H1 (cell line): ENCODE measurements at regions not wholly inside any gene's neighbourhood (a gene's known extent, or its start where the extent isn't known, plus 50 kb on each side); places are given as distances from the start of the nearest gene placed in this dataset.

Experiments
- CTCF ChIA-PET: fragments of 300-600 bp; sonication (Branson Sonifier 250); formaldehyde crosslinking; loops from one replicate; lab custom pipeline; 2021; ENCODE audit not compliant: partially characterized antibody; lab: Charles Lee
- POLR2A ChIA-PET: fragments of 300-600 bp; sonication (Branson Sonifier 250); formaldehyde crosslinking; loops from one replicate; lab custom pipeline; 2021; ENCODE audit warnings: inconsistent platforms; ENCODE audit not compliant: partially characterized antibody; lab: Charles Lee
- DNase-seq, 2 experiments: peaks; one replicate each; pipeline versions ENCODE4 v3.0.0 to v3.0.0-alpha.2; 2010 to 2022; ENCODE audit warnings: low spot score in 2 of 2, low read depth in 1 of 2, mixed read lengths in 1 of 2
- FAIRE-seq: peaks from 2 replicates; lab custom pipeline; 2011; peaks lifted over from hg19 to GRCh38; lab: Jason Lieb, UNC
- H2AFZ ChIP-seq: 2 replicates; pipeline ENCODE4 v1.8.1; 2012; ENCODE audit warnings: low read length, inconsistent platforms
- H2AK5ac ChIP-seq: 2 replicates; pipeline ENCODE4 v1.6.1; 2013; ENCODE audit warnings: low read depth, low read length
- H2BK120ac ChIP-seq: replicated peaks from 2 replicates; pipeline ENCODE3; 2013; ENCODE audit warnings: low read depth, low read length, inconsistent platforms
- H2BK12ac ChIP-seq: 2 replicates; pipeline ENCODE4 v1.6.1; 2013; ENCODE audit warnings: low read depth, low read length
- H2BK15ac ChIP-seq: 2 replicates; pipeline ENCODE4 v1.6.1; 2013; ENCODE audit warnings: low read length
- H2BK20ac ChIP-seq: 2 replicates; pipeline ENCODE4 v1.6.1; 2013; ENCODE audit warnings: low read length
- H2BK5ac ChIP-seq: 2 replicates; pipeline ENCODE4 v1.6.1; 2013; ENCODE audit warnings: low read depth, low read length
- H3K14ac ChIP-seq: 2 replicates; pipeline ENCODE4 v1.6.1; 2013; ENCODE audit warnings: inconsistent platforms; ENCODE audit not compliant: insufficient read length
- H3K18ac ChIP-seq: 2 replicates; pipeline ENCODE4 v1.6.1; 2013; ENCODE audit warnings: low read length; ENCODE audit errors: extremely low read depth
- H3K23ac ChIP-seq: 2 replicates; pipeline ENCODE4 v1.6.1; 2013; ENCODE audit warnings: inconsistent platforms; ENCODE audit not compliant: insufficient read length
- H3K23me2 ChIP-seq: 2 replicates; pipeline ENCODE4 v1.6.1; 2013; ENCODE audit warnings: low read depth, low read length
- H3K27ac ChIP-seq: 2 replicates; pipeline ENCODE4 v1.6.1; 2011; ENCODE audit warnings: low read depth, low read length, inconsistent platforms
- H3K27me3 ChIP-seq, 4 experiments: replicated peaks in 1 of 4; 1 replicate in 1 of 4; 2 replicates in 3 of 4; pipeline versions ENCODE4 v1.6.1 to v1.8.1; 2011 to 2013; ENCODE audit warnings: low read length in 3 of 4, mild to moderate bottlenecking in 3 of 4, inconsistent platforms in 2 of 4, mixed read lengths in 2 of 4, moderate library complexity in 1 of 4; ENCODE audit not compliant: control insufficient read depth in 3 of 4, insufficient read depth in 3 of 4; ENCODE audit errors: extremely low read depth in 1 of 4
- H3K36me3 ChIP-seq, 4 experiments: 2 replicates each; pipeline versions ENCODE4 v1.6.1 to v1.8.1; 2011 to 2013; ENCODE audit warnings: mild to moderate bottlenecking in 4 of 4, low read length in 3 of 4, moderate library complexity in 2 of 4, control low read depth in 1 of 4, inconsistent platforms in 1 of 4; ENCODE audit not compliant: insufficient read depth in 4 of 4, control insufficient read depth in 2 of 4
- H3K4ac ChIP-seq: replicated peaks from 2 replicates; pipeline ENCODE3; 2013; ENCODE audit warnings: low read length, low read depth, mixed read lengths, inconsistent platforms; ENCODE audit not compliant: insufficient read length
- H3K4me1 ChIP-seq, 4 experiments: replicated peaks in 1 of 4; 1 replicate in 1 of 4; 2 replicates in 3 of 4; pipeline versions ENCODE4 v1.6.1 to v1.8.1; 2011 to 2013; ENCODE audit warnings: low read length in 3 of 4, inconsistent platforms in 2 of 4, mixed read lengths in 1 of 4; ENCODE audit not compliant: insufficient read depth in 4 of 4, control insufficient read depth in 3 of 4
- H3K4me2 ChIP-seq, 2 experiments: 2 replicates each; pipeline versions ENCODE4 v1.6.1 to v1.8.1; 2011 to 2013; ENCODE audit warnings: low read depth in 2 of 2, low read length in 2 of 2, control low read depth in 1 of 2, inconsistent platforms in 1 of 2, mild to moderate bottlenecking in 1 of 2; ENCODE audit not compliant: insufficient read depth in 1 of 2
- H3K4me3 ChIP-seq, 4 experiments: fragments of 200-600, 300-600 bp in 1 of 4; sonication (generic), shearing (Covaris generic), sonication (Bioruptor Twin) in 1 of 4; 2 replicates each; pipeline versions ENCODE4 v1.5.1 to v1.8.1; 2011 to 2016; ENCODE audit warnings: low read length in 4 of 4, low read depth in 3 of 4, control low read depth in 2 of 4, inconsistent platforms in 2 of 4, mild to moderate bottlenecking in 2 of 4, mixed read lengths in 1 of 4, moderate library complexity in 1 of 4; ENCODE audit not compliant: insufficient read depth in 2 of 4; ENCODE audit errors: extremely low read depth in 1 of 4
- H3K56ac ChIP-seq: replicated peaks from 2 replicates; pipeline ENCODE3; 2013; ENCODE audit warnings: low read depth, mild to moderate bottlenecking, mixed read lengths, low read length, inconsistent platforms; ENCODE audit not compliant: insufficient read length
- H3K79me1 ChIP-seq: 2 replicates; pipeline ENCODE4 v1.6.1; 2013; ENCODE audit warnings: low read depth, low read length, control low read depth
- H3K79me2 ChIP-seq, 2 experiments: 2 replicates each; pipeline versions ENCODE4 v1.6.1 to v1.8.1; 2012 to 2013; ENCODE audit warnings: low read length in 2 of 2, mild to moderate bottlenecking in 2 of 2, inconsistent platforms in 1 of 2; ENCODE audit not compliant: insufficient read depth in 2 of 2, control insufficient read depth in 1 of 2
- H3K9ac ChIP-seq, 4 experiments: replicated peaks in 1 of 4; 1 replicate in 1 of 4; 2 replicates in 3 of 4; pipeline versions ENCODE4 v1.6.1 to v1.8.1; 2011 to 2013; ENCODE audit warnings: low read depth in 3 of 4, low read length in 3 of 4, control low read depth in 2 of 4, mild to moderate bottlenecking in 2 of 4, moderate library complexity in 2 of 4, inconsistent platforms in 1 of 4; ENCODE audit errors: extremely low read depth in 1 of 4
- H3K9me3 ChIP-seq, 2 experiments: 2 replicates each; pipeline versions ENCODE4 v1.6.1 to v1.8.1; 2012 to 2013; ENCODE audit warnings: mild to moderate bottlenecking in 2 of 2, moderate library complexity in 2 of 2, control low read depth in 1 of 2, inconsistent platforms in 1 of 2, low read depth in 1 of 2, low read length in 1 of 2, mixed read lengths in 1 of 2; ENCODE audit not compliant: insufficient read depth in 2 of 2
- H4K20me1 ChIP-seq, 2 experiments: replicated peaks in 1 of 2; 2 replicates each; pipeline versions ENCODE3 to v1.8.1; 2011 to 2013; ENCODE audit warnings: inconsistent platforms in 2 of 2, low read length in 2 of 2, mild to moderate bottlenecking in 1 of 2; ENCODE audit not compliant: insufficient read depth in 2 of 2, control insufficient read depth in 1 of 2
- H4K5ac ChIP-seq: 2 replicates; pipeline ENCODE4 v1.6.1; 2013; ENCODE audit warnings: low read length, low read depth, mixed read lengths, inconsistent platforms; ENCODE audit not compliant: insufficient read length
- H4K8ac ChIP-seq: 2 replicates; pipeline ENCODE4 v1.8.0; 2013; ENCODE audit warnings: mild to moderate bottlenecking, moderate library complexity, low read length, inconsistent platforms; ENCODE audit not compliant: insufficient read depth; ENCODE audit errors: extremely low read depth
- H4K91ac ChIP-seq: replicated peaks from 2 replicates; pipeline ENCODE3; 2013; ENCODE audit warnings: low read length, mixed read lengths, inconsistent platforms; ENCODE audit not compliant: insufficient read length
- EP300 ChIP-seq, 2 experiments: IDR thresholded peaks; 1 replicate in 1 of 2; 2 replicates in 1 of 2; pipeline ENCODE4 v1.6.1; 2011 to 2012; ENCODE audit warnings: low read depth in 2 of 2, low read length in 2 of 2, mild to moderate bottlenecking in 2 of 2, borderline replicate concordance in 1 of 2, inconsistent platforms in 1 of 2, moderate library complexity in 1 of 2
- KDM5A ChIP-seq: fragments of 200-600 bp; IDR thresholded peaks from 2 replicates; pipeline ENCODE4 v1.7.1; 2012; ENCODE audit warnings: mild to moderate bottlenecking, low read length, inconsistent platforms, mixed read lengths
- MAFK ChIP-seq: IDR thresholded peaks from 2 replicates; pipeline ENCODE4 v1.6.1; 2012; ENCODE audit warnings: low read depth, mild to moderate bottlenecking, improper control_type of control experiment, low read length
- MAX ChIP-seq: IDR thresholded peaks from 2 replicates; pipeline ENCODE4 v1.6.1; 2012; ENCODE audit warnings: inconsistent platforms
- WGBS, 2 experiments: shearing (Covaris generic) in 1 of 2; methylation state at CpG; one replicate each; pipeline versions ENCODE4 v1.1.6 to v1.1.7; 2013 to 2015; ENCODE audit warnings: low lambda C conversion rate in 2 of 2, mixed read lengths in 2 of 2, inconsistent platforms in 1 of 2, low coverage in 1 of 2, missing lambda C conversion rate in 1 of 2; ENCODE audit not compliant: insufficient replicate concordance in 2 of 2, insufficient coverage in 1 of 2, insufficient read length in 1 of 2; ENCODE audit errors: extremely low coverage in 1 of 2, missing lambda C conversion rate in 1 of 2; 5-methylcytosine and 5-hydroxymethylcytosine counted together

GRCh38 chr3:109570408-109570807 is 233.1 kb upstream of the DPPA4 start:
- Histone ChIP-seq H4K91ac (no peak overlapping the region), H3K14ac (no peak overlapping the region), H2BK12ac (no peak overlapping the region), H3K23ac (no peak overlapping the region), H3K4me2 (no peak overlapping the region), H2BK20ac (no peak overlapping the region), H3K9ac (no peak overlapping the region), H2AK5ac (no peak overlapping the region), H3K4me3 (no peak overlapping the region), H3K18ac (no peak overlapping the region), H3K79me2 (no peaks in the 10 kb centered on the region), H3K56ac (no peak overlapping the region), H3K27ac (no peak overlapping the region), H2BK15ac (no peak overlapping the region), H3K9me3 (no peaks in the 10 kb centered on the region), H3K4ac (no peak overlapping the region), H4K8ac (no peak overlapping the region), H4K5ac (no peak overlapping the region), H3K23me2 (no peaks in the 10 kb centered on the region), H3K36me3 (no peaks in the 10 kb centered on the region), H3K79me1 (no peaks in the 10 kb centered on the region), H2AFZ (no peak overlapping the region), H2BK120ac (no peak overlapping the region), H3K27me3 (no peaks in the 10 kb centered on the region), H2BK5ac (no peak overlapping the region), H4K20me1 (no peaks in the 10 kb centered on the region), H3K4me1 (no peaks in the 10 kb centered on the region)
- no peak for TF ChIP-seq MAFK
- no peak for TF ChIP-seq EP300 (IDR thresholded peaks at IDR 0.05; ENCODE audit: borderline replicate concordance in 1 of 2, low read depth in 2 of 2, low read length in 2 of 2)
- no peak for TF ChIP-seq KDM5A
- TF ChIP-seq MAX: no peak
- FAIRE-seq: no peak
- ChIA-PET POLR2A (no interaction called here), CTCF (interaction anchor here (1.6 kb wide), 1 partner anchor 16 kb away, joined by 4 read pairs; no protein-coding TSS in a partner anchor)
- no peak for DNase-seq
- 100% methylated on average over 2 of the region's 2 CpGs; no CpG with 5 or more reads in 1 of the 2 experiments for WGBS, 2 experiments
